ENCODE measurements at regions not wholly inside any gene's neighbourhood (a gene's known extent, or its start where the extent isn't known, plus 50 kb on each side); places are given as distances from the start of the nearest gene placed in this dataset.

GRCh38 chr1:213931836-213932235 is 55.9 kb upstream of the PROX1 start:
- no peak for TF ChIP-seq CTCF (IDR thresholded peaks at IDR 0.05; ENCODE audit: low read depth, low read length, poor library complexity, severe bottlenecking)
- no peak for TF ChIP-seq EZH2phosphoT487 (IDR thresholded peaks at IDR 0.05; ENCODE audit: borderline replicate concordance, low read length)
